Testis (tissue), 2 donors: ENCODE measurements at regions not wholly inside any gene's neighbourhood (a gene's known extent, or its start where the extent isn't known, plus 50 kb on each side); places are given as distances from the start of the nearest gene placed in this dataset.

Experiments
- DNase-seq: peaks from one replicate; pipeline ENCODE4 v3.0.0-alpha.2; 2019
- H3K27ac ChIP-seq, 2 donors: fragments of 200-600 bp; sonication (generic); one replicate each; pipeline ENCODE4 v1.5.1; 2019
- H3K27me3 ChIP-seq: fragments of 200-600 bp; sonication (generic); one replicate; pipeline ENCODE4 v1.5.1; 2019
- H3K36me3 ChIP-seq: fragments of 200-600 bp; sonication (generic); one replicate; pipeline ENCODE4 v1.5.1; 2017; ENCODE audit warnings: low read depth; ENCODE audit errors: missing control alignments
- H3K4me1 ChIP-seq: fragments of 200-600 bp; sonication (generic); one replicate; pipeline ENCODE4 v1.5.1; 2019
- H3K4me3 ChIP-seq, 2 donors: fragments of 200-600 bp; sonication (generic); one replicate each; pipeline ENCODE4 v1.5.1; 2017 to 2019
- H3K9me3 ChIP-seq: fragments of 200-600 bp; sonication (generic); one replicate; pipeline ENCODE4 v1.5.1; 2017
- POLR2A ChIP-seq: fragments of 450-650 bp; IDR thresholded peaks from one replicate; pipeline ENCODE4 v1.6.1; 2017; ENCODE audit warnings: antibody characterized with exemption, mild to moderate bottlenecking, moderate library complexity
- WGBS, 2 donors: methylation state at CpG; one replicate each; pipeline ENCODE4 v1.1.5; 2018; 5-methylcytosine and 5-hydroxymethylcytosine counted together
- intact Hi-C: fragments of 100-400 bp; cut with DNase I; formaldehyde crosslinking; loops from one replicate; pipeline ENCODE4 v1.15.1; 2023; ENCODE audit warnings: low total_unique reads
- TF ChIP-seq, protein P1 (sequence below), 3 experiments: fragments of 450-650 bp in 2 of 3; fragments of 200-600 bp in 1 of 3; sonication (generic) in 1 of 3; IDR thresholded peaks; one replicate each; pipeline ENCODE4 v1.5.1; 2016 to 2019; ENCODE audit warnings: antibody characterized with exemption in 3 of 3, mild to moderate bottlenecking in 2 of 3, moderate library complexity in 1 of 3

DNA sequence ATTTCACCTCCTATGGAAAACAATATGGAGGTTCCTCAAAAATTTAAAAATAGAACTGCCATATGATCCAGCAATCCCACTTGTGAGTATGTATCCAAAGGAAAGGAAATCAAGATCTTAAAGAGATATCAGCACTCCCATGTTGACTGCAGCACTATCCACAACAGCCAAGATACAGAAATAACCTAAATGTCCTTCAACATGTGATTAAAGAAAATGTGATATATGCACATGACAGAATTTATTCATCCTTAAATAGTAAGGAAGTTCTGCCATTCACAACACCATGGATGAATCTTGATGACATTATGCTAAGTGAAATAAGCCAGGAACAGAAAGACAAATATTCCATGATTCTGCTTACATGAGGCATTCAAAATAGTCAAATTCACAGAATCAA is 303.6 kb upstream of the LRRN1 start:
- Histone ChIP-seq H3K4me3 (no peak overlapping the region), H3K27ac (no peak overlapping the region), H3K36me3 (no peaks in the 10 kb centered on the region), H3K9me3 (no peaks in the 10 kb centered on the region), H3K27me3 (no peaks in the 10 kb centered on the region), H3K4me1 (no peaks in the 10 kb centered on the region)
- intact Hi-C loops, result no loop called here
- TF ChIP-seq, protein P1, sequence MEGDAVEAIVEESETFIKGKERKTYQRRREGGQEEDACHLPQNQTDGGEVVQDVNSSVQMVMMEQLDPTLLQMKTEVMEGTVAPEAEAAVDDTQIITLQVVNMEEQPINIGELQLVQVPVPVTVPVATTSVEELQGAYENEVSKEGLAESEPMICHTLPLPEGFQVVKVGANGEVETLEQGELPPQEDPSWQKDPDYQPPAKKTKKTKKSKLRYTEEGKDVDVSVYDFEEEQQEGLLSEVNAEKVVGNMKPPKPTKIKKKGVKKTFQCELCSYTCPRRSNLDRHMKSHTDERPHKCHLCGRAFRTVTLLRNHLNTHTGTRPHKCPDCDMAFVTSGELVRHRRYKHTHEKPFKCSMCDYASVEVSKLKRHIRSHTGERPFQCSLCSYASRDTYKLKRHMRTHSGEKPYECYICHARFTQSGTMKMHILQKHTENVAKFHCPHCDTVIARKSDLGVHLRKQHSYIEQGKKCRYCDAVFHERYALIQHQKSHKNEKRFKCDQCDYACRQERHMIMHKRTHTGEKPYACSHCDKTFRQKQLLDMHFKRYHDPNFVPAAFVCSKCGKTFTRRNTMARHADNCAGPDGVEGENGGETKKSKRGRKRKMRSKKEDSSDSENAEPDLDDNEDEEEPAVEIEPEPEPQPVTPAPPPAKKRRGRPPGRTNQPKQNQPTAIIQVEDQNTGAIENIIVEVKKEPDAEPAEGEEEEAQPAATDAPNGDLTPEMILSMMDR (IDR thresholded peaks at IDR 0.05), result no peak
- TF ChIP-seq POLR2A, result no peak
- no peak for DNase-seq

DNA sequence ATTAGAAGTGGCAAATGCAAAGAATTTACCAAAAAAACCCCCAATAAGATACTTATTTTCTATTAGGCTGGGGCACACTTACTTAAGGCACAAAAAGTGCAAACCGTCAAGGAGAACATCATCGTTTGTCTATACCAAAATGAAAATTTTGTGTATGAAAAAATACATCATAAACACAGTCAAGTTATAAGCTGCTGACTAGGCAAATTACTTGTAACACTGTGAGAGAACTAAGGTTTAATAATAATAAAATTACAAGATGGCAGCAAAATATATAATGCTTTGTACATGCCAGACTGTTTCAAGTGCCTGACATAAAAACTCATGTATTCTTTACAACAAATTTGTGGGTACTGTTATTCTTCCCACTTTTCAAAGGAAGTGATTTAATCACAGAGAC is 297.2 kb upstream of the CRBN start:
- H3K4me1 ChIP-seq, result no peaks in the 10 kb centered on the region
- H3K27ac ChIP-seq, result no peak overlapping the region
- TF ChIP-seq, protein P1 (IDR thresholded peaks at IDR 0.05), result no peak
- no peak for TF ChIP-seq POLR2A
- 83 to 88% methylated on average over 2 of the region's 2 CpGs for WGBS, 2 donors
- no peak for DNase-seq
- H3K9me3 ChIP-seq, result no peaks in the 10 kb centered on the region
- H3K27me3 ChIP-seq, result no peaks in the 10 kb centered on the region
- H3K36me3 ChIP-seq, result no peaks in the 10 kb centered on the region
- intact Hi-C loops, result no loop called here
- H3K4me3 ChIP-seq, result no peak overlapping the region

DNA sequence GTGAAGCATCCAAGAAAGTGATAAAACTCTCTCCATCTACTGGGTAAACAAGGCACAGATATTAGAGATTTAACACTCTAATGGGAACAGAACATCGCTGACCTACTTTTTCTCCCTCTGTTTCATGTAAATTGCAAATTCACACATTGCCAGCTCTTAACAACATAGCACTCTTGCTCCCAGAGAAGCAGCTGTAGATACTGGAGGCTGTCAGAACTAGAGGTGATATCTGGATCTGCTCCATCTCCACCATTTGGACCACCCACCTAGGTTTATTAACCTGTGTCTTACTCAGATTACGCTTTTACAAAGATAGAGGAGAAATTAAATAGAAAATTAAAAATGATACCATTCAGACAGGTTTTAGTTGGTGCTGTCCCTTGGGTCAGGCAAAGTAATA is 289.1 kb upstream of the CRBN start:
- H3K9me3 ChIP-seq, result no peaks in the 10 kb centered on the region
- H3K27me3 ChIP-seq, result no peaks in the 10 kb centered on the region
- no peak overlapping the region for H3K27ac ChIP-seq
- H3K36me3 ChIP-seq, result no peaks in the 10 kb centered on the region
- intact Hi-C loops, result no loop called here
- no peak overlapping the region for H3K4me3 ChIP-seq
- no peaks in the 10 kb centered on the region for H3K4me1 ChIP-seq
- DNase-seq, result no peak
- 85 to 89% methylated on average over 2 of the region's 2 CpGs for WGBS, 2 donors
- TF ChIP-seq, protein P1 (IDR thresholded peaks at IDR 0.05), result no peak
- TF ChIP-seq POLR2A, result no peak

DNA sequence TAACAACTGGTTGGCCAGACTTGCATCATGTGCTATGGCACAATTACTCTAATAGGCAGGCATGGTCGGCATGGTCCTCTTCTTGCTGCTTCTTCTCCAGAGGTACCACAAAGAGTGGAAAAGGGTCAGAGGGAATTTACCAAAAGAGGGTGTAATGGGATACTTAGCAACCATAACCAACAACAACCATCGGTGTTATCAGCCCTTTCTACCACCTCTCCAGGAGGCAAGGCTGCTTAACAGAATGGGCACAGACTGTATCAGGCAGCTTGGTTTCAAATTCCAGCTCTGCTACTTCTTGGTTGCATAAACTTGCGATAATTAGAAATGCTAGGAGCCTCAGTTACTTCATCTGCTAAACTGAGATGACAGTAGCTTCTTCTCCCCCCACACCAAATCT is 284.6 kb upstream of the CRBN start:
- no peaks in the 10 kb centered on the region for H3K9me3 ChIP-seq
- no peaks in the 10 kb centered on the region for H3K36me3 ChIP-seq
- WGBS, 2 donors, result 69 to 76% methylated on average over 3 of the region's 3 CpGs
- H3K27ac ChIP-seq, result no peak overlapping the region
- no peaks in the 10 kb centered on the region for H3K4me1 ChIP-seq
- DNase-seq, result no peak
- H3K4me3 ChIP-seq, result no peak overlapping the region
- intact Hi-C loops, result no loop called here
- TF ChIP-seq, protein P1 (IDR thresholded peaks at IDR 0.05), result no peak
- TF ChIP-seq POLR2A, result no peak
- H3K27me3 ChIP-seq, result no peaks in the 10 kb centered on the region

DNA sequence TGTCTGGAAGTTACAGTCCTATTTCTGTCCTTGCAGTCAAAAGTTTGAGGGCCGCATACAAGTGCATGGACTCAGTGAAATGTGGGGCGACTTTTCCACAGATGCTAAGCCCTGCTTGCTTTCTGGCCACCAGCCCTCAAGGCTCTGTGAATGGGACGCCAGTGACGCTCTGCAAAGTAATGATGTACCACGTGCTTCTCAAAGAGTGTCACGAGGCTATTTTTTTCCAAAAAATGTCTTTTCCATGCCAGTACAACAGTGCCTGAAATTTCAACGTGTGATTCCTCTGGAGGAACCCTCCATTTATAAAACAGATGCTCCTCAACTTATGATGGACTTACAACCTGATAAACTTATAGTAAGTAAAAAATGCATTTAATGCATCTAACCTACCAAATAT is 281.8 kb upstream of the CRBN start:
- Histone ChIP-seq H3K4me3 (no peak overlapping the region), H3K27ac (no peak overlapping the region), H3K9me3 (no peaks in the 10 kb centered on the region), H3K27me3 (no peaks in the 10 kb centered on the region), H3K4me1 (no peaks in the 10 kb centered on the region), H3K36me3 (no peaks in the 10 kb centered on the region)
- intact Hi-C loops, result no loop called here
- DNase-seq, result no peak
- TF ChIP-seq POLR2A, result no peak
- TF ChIP-seq, protein P1 (IDR thresholded peaks at IDR 0.05), result no peak
- WGBS, 2 donors, result 84 to 92% methylated on average over 7 of the region's 7 CpGs
